GM19463 (cell line): ENCODE measurements at regions not wholly inside any gene's neighbourhood (a gene's known extent, or its start where the extent isn't known, plus 50 kb on each side); places are given as distances from the start of the nearest gene placed in this dataset.

Source experiments
- ATAC-seq: cut with Tn5 transposase; IDR thresholded peaks from one replicate; pipeline ENCODE4 v1.9.1; 2021; ENCODE audit warnings: mild to moderate bottlenecking, moderate library complexity; ENCODE audit not compliant: unreplicated experiment

GRCh38 chr2:45180779-45181178 lies 171.5 kb upstream of the SIX2 start:
- no peak for ATAC-seq

- ATAC-seq = no peak
These were observed 170.9 kb upstream of the SIX2 start for GRCh38 chr2:45180033-45180746.

- no peak for ATAC-seq
These were observed 169.6 kb upstream of the SIX2 start for GRCh38 chr2:45178854-45179253.

GRCh38 chr2:45178359-45178758 lies 169.1 kb upstream of the SIX2 start:
- no peak for ATAC-seq

- ATAC-seq = no peak
These were observed 168.6 kb upstream of the SIX2 start for GRCh38 chr2:45177870-45178269.

- ATAC-seq = no peak
These were observed 167.1 kb upstream of the SIX2 start for GRCh38 chr2:45176390-45176789.

GRCh38 chr2:45173513-45173912 lies 164.3 kb upstream of the SIX2 start:
- no peak for ATAC-seq

- ATAC-seq = no peak
These were observed 163.6 kb upstream of the SIX2 start for GRCh38 chr2:45172760-45173392.

GRCh38 chr2:45172142-45172541 lies 162.9 kb upstream of the SIX2 start:
- no peak for ATAC-seq

GRCh38 chr2:45171136-45171501 lies 161.9 kb upstream of the SIX2 start:
- no peak for ATAC-seq

GRCh38 chr2:45170191-45171135 lies 161.2 kb upstream of the SIX2 start:
- ATAC-seq = no peak

- no peak for ATAC-seq
These were observed 160.3 kb upstream of the SIX2 start for GRCh38 chr2:45169339-45170190.

- no peak for ATAC-seq
These were observed 159.6 kb upstream of the SIX2 start for GRCh38 chr2:45168711-45169338.

- ATAC-seq = no peak
These were observed 158.8 kb upstream of the SIX2 start for GRCh38 chr2:45167920-45168629.

- no peak for ATAC-seq
These were observed 157.1 kb upstream of the SIX2 start for GRCh38 chr2:45166229-45166890.

- no peak for ATAC-seq
These were observed 153.5 kb upstream of the SIX2 start for GRCh38 chr2:45162711-45163110.

GRCh38 chr2:45156605-45157004 lies 147.4 kb upstream of the SIX2 start:
- ATAC-seq = no peak

GRCh38 chr2:45154606-45155155 lies 145.4 kb upstream of the SIX2 start:
- no peak for ATAC-seq

GRCh38 chr2:45154144-45154543 lies 144.9 kb upstream of the SIX2 start:
- ATAC-seq = no peak
